HL-60 (cell line): ENCODE measurements at regions not wholly inside any gene's neighbourhood (a gene's known extent, or its start where the extent isn't known, plus 50 kb on each side); places are given as distances from the start of the nearest gene placed in this dataset.
"Not testable (repeated sequence)": the region's sequence is repeated elsewhere in the genome, so short reads cannot be mapped to it uniquely, and the experiment has no call there.

Experiments used
- DNase-seq, 2 experiments: peaks; one replicate each; pipeline ENCODE4 v3.0.0-alpha.2; 2010 to 2020; ENCODE audit warnings: low read depth in 1 of 2, low spot score in 1 of 2
- H3K27ac ChIP-seq: fragments of 250-450 bp; sonication (Bioruptor Pico); replicated peaks from 2 replicates; pipeline ENCODE4 v1.5.1; 2020; ENCODE audit warnings: mild to moderate bottlenecking, moderate library complexity
- H3K27me3 ChIP-seq: fragments of 250-450 bp; sonication (Bioruptor Pico); 2 replicates; pipeline ENCODE4 v1.5.1; 2021; ENCODE audit warnings: mild to moderate bottlenecking, moderate library complexity; ENCODE audit not compliant: insufficient read depth, poor library complexity, severe bottlenecking
- H3K4me3 ChIP-seq: replicated peaks from 2 replicates; pipeline ENCODE4 v1.5.1; 2011; ENCODE audit warnings: mild to moderate bottlenecking, control low read depth, low read length; ENCODE audit not compliant: insufficient read depth
- CTCF ChIP-seq: IDR thresholded peaks from one replicate; pipeline ENCODE4 v1.5.1; 2011; ENCODE audit warnings: low read length, control low read depth, inconsistent platforms; ENCODE audit not compliant: insufficient read depth
- GABPA ChIP-seq: IDR thresholded peaks from 2 replicates; pipeline ENCODE4 v1.6.1; 2012; ENCODE audit warnings: low read depth
- POLR2AphosphoS5 ChIP-seq: IDR thresholded peaks from 2 replicates; pipeline ENCODE4 v1.6.1; 2012; ENCODE audit warnings: low read depth
- REST ChIP-seq: IDR thresholded peaks from 2 replicates; pipeline ENCODE4 v1.6.1; 2012; ENCODE audit warnings: low read depth; ENCODE audit not compliant: insufficient replicate concordance
- SPI1 ChIP-seq: IDR thresholded peaks from 2 replicates; pipeline ENCODE4 v1.6.1; 2012; ENCODE audit warnings: low read depth, mild to moderate bottlenecking, borderline replicate concordance

GRCh38 chr1:30660241-30660640 lies 63.1 kb downstream of the MATN1 start:
- no peak overlapping the region for H3K27ac ChIP-seq
- DNase-seq, result no peak
- no peak overlapping the region for H3K4me3 ChIP-seq
- TF ChIP-seq CTCF, result no peak
- no peak for TF ChIP-seq SPI1
- no peak for TF ChIP-seq GABPA
- TF ChIP-seq POLR2AphosphoS5, result no peak
- TF ChIP-seq REST, result no peak
- H3K27me3 ChIP-seq, result peaks cover 3% of the 10 kb centered on the region

GRCh38 chr1:30659702-30660101 lies 63.7 kb downstream of the MATN1 start:
- Histone ChIP-seq H3K4me3 (no peak overlapping the region), H3K27ac (no peak overlapping the region), H3K27me3 (peaks cover 3% of the 10 kb centered on the region)
- TF ChIP-seq SPI1, result no peak
- TF ChIP-seq REST, result no peak
- TF ChIP-seq POLR2AphosphoS5, result no peak
- TF ChIP-seq GABPA, result no peak
- TF ChIP-seq CTCF, result no peak
- no peak for DNase-seq

- not testable (repeated sequence) for H3K4me3 ChIP-seq, DNase-seq, H3K27me3 ChIP-seq
Measured at GRCh38 chr1:30658375-30658774, 65.0 kb downstream of the MATN1 start.

GRCh38 chr1:30658014-30658336 lies 65.4 kb downstream of the MATN1 start:
- Histone ChIP-seq H3K27me3 (peaks cover 3% of the 10 kb centered on the region), H3K27ac (no peak overlapping the region), H3K4me3 (no peak overlapping the region)
- DNase-seq, result no peak
- TF ChIP-seq CTCF, result no peak
- TF ChIP-seq REST, result no peak
- no peak for TF ChIP-seq POLR2AphosphoS5
- no peak for TF ChIP-seq GABPA
- no peak for TF ChIP-seq SPI1

More at GRCh38 chr1:30658375-30658774, 65.0 kb downstream of the MATN1 start:
- not testable (repeated sequence) for H3K27ac ChIP-seq
